Liver (tissue), 8 donors: ENCODE measurements at regions not wholly inside any gene's neighbourhood (a gene's known extent, or its start where the extent isn't known, plus 50 kb on each side); places are given as distances from the start of the nearest gene placed in this dataset.
"Not testable (repeated sequence)": the region's sequence is repeated elsewhere in the genome, so short reads cannot be mapped to it uniquely, and the experiment has no call there.

Experiments used
- DNase-seq: peaks from one replicate; pipeline ENCODE4 v3.0.0-alpha.2; 2017; ENCODE audit warnings: low spot score
- H3K27ac ChIP-seq, 2 donors: one replicate each; pipeline ENCODE4 v1.7.0; 2013; ENCODE audit warnings: inconsistent platforms in 2 of 2, low read length in 2 of 2, control low read depth in 1 of 2, low read depth in 1 of 2, mild to moderate bottlenecking in 1 of 2
- H3K27me3 ChIP-seq, 4 donors: one replicate each; pipeline versions ENCODE4 v1.6.1 to v1.7.0; 2013; ENCODE audit warnings: low read length in 3 of 4, inconsistent platforms in 1 of 4, mild to moderate bottlenecking in 1 of 4, moderate library complexity in 1 of 4; ENCODE audit not compliant: control insufficient read depth in 4 of 4, insufficient read depth in 4 of 4
- H3K36me3 ChIP-seq, 4 donors: one replicate each; pipeline versions ENCODE4 v1.6.1 to v1.7.0; 2013; ENCODE audit warnings: low read length in 3 of 4, mild to moderate bottlenecking in 3 of 4, low read depth in 1 of 4, moderate library complexity in 1 of 4; ENCODE audit not compliant: control insufficient read depth in 4 of 4, insufficient read depth in 3 of 4
- H3K4me1 ChIP-seq, 4 donors: one replicate each; pipeline versions ENCODE4 v1.6.1 to v1.7.0; 2013; ENCODE audit warnings: low read length in 3 of 4, mild to moderate bottlenecking in 3 of 4, moderate library complexity in 1 of 4; ENCODE audit not compliant: control insufficient read depth in 4 of 4, insufficient read depth in 4 of 4
- H3K4me3 ChIP-seq, 3 donors: one replicate each; pipeline versions ENCODE4 v1.6.1 to v1.7.0; 2013; ENCODE audit warnings: low read length in 3 of 3, control low read depth in 1 of 3, low read depth in 1 of 3, mild to moderate bottlenecking in 1 of 3
- H3K9ac ChIP-seq, 2 donors: one replicate each; pipeline ENCODE4 v1.7.0; 2013; ENCODE audit warnings: low read length in 2 of 2, mild to moderate bottlenecking in 2 of 2, moderate library complexity in 2 of 2, control low read depth in 1 of 2, low read depth in 1 of 2
- H3K9me3 ChIP-seq, 4 donors: one replicate each; pipeline versions ENCODE4 v1.6.1 to v1.7.0; 2013; ENCODE audit warnings: low read length in 3 of 4; ENCODE audit not compliant: control insufficient read depth in 4 of 4
- GABPA ChIP-seq, 2 donors: IDR thresholded peaks in 1 of 2; conservative IDR thresholded peaks in 1 of 2; 2 replicates each; pipeline ENCODE4 v1.6.1; 2016; ENCODE audit warnings: antibody characterized with exemption in 2 of 2, mild to moderate bottlenecking in 1 of 2, moderate library complexity in 1 of 2
- NR2F2 ChIP-seq: IDR thresholded peaks from 2 replicates; pipeline ENCODE4 v1.6.1; 2016; ENCODE audit warnings: antibody characterized with exemption
- RAD21 ChIP-seq, 2 donors: IDR thresholded peaks; 2 replicates each; pipeline ENCODE4 v1.6.1; 2016; ENCODE audit warnings: antibody characterized with exemption in 2 of 2, mild to moderate bottlenecking in 2 of 2
- REST ChIP-seq: IDR thresholded peaks from 2 replicates; pipeline ENCODE4 v1.6.1; 2016; ENCODE audit warnings: antibody characterized with exemption, mild to moderate bottlenecking
- TAF1 ChIP-seq: conservative IDR thresholded peaks from 2 replicates; pipeline ENCODE4 v1.6.1; 2016; ENCODE audit warnings: antibody characterized with exemption, mild to moderate bottlenecking
- ZBTB33 ChIP-seq: IDR thresholded peaks from 2 replicates; pipeline ENCODE4 v1.6.1; 2016; ENCODE audit warnings: antibody characterized with exemption
- WGBS: extraction: QIAGEN DNeasy Blood & Tissue Kit; methylation state at CpG from one replicate; pipeline ENCODE4 v1.1.7; 2013; 5-methylcytosine and 5-hydroxymethylcytosine counted together
- TF ChIP-seq, protein P1 (sequence below): fragments of 150-350 bp; IDR thresholded peaks from 2 replicates; pipeline ENCODE4 v1.5.1; 2017; ENCODE audit warnings: improper control_type of control experiment, low read depth, low read length; ENCODE audit not compliant: missing input control
- donor health status: healthy.
- donor health status: healthy.
- donor health status: healthy.
- donor health status: healthy.
- donor health status: healthy.

DNA sequence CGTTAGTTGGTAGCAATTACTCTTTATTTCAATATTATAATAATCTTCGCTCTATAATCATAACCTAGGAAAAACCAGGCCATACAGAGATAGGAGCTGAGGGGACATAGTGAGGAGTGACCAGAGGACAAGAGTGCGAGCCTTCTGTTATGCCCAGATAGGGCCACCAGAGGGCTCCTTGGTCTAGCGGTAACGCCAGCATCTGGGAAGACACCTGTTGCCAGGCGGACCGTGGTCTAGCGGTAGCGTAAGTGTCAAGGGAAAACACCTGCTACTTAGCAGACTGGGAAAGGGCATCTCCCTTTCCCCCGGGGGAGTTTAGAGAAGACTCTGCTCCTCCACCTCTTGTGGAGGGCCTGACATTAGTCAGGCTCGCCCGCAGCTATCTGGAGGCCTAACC lies 1395.1 kb downstream of the ADGRL3 start:
- H3K27ac ChIP-seq, H3K27me3 ChIP-seq, DNase-seq, H3K36me3 ChIP-seq, H3K9ac ChIP-seq, H3K9me3 ChIP-seq, H3K4me1 ChIP-seq, H3K4me3 ChIP-seq: not testable (repeated sequence)
- WGBS, result 55% methylated on average over 12 of the region's 12 CpGs
- TF ChIP-seq, protein P1, sequence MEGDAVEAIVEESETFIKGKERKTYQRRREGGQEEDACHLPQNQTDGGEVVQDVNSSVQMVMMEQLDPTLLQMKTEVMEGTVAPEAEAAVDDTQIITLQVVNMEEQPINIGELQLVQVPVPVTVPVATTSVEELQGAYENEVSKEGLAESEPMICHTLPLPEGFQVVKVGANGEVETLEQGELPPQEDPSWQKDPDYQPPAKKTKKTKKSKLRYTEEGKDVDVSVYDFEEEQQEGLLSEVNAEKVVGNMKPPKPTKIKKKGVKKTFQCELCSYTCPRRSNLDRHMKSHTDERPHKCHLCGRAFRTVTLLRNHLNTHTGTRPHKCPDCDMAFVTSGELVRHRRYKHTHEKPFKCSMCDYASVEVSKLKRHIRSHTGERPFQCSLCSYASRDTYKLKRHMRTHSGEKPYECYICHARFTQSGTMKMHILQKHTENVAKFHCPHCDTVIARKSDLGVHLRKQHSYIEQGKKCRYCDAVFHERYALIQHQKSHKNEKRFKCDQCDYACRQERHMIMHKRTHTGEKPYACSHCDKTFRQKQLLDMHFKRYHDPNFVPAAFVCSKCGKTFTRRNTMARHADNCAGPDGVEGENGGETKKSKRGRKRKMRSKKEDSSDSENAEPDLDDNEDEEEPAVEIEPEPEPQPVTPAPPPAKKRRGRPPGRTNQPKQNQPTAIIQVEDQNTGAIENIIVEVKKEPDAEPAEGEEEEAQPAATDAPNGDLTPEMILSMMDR, result peak; percentile 22
- TF ChIP-seq RAD21 (IDR thresholded peaks at IDR 0.05), result peak; percentile 39 to 59

GRCh38 chr4:62591756-62592155 lies 1391.6 kb downstream of the ADGRL3 start:
- no peak overlapping the region for H3K9ac ChIP-seq
- 77% methylated on average over 2 of the region's 2 CpGs for WGBS
- no peaks in the 10 kb centered on the region for H3K36me3 ChIP-seq
- H3K27ac ChIP-seq, result no peak overlapping the region
- TF ChIP-seq REST, result no peak
- peaks cover 0 to 2% (median 0%) of the 10 kb centered on the region in 4 donors for H3K9me3 ChIP-seq
- H3K4me3 ChIP-seq, result no peak overlapping the region
- DNase-seq, result no peak
- H3K4me1 ChIP-seq, result no peaks in the 10 kb centered on the region
- no peaks in the 10 kb centered on the region for H3K27me3 ChIP-seq

GRCh38 chr4:62588671-62589070 lies 1388.5 kb downstream of the ADGRL3 start:
- TF ChIP-seq, protein P1, result no peak
- no peak for TF ChIP-seq TAF1
- TF ChIP-seq ZBTB33, result no peak
- no peak for TF ChIP-seq GABPA (IDR thresholded peaks at IDR 0.05 in 1 of 2, conservative IDR thresholded peaks at IDR 0.05 in 1 of 2)
- TF ChIP-seq NR2F2, result no peak
- no peaks in the 10 kb centered on the region for H3K4me1 ChIP-seq
- H3K9me3 ChIP-seq, result peaks cover 0 to 2% (median 0%) of the 10 kb centered on the region in 4 donors
- H3K4me3 ChIP-seq, result no peak overlapping the region
- no peaks in the 10 kb centered on the region for H3K36me3 ChIP-seq
- no peak overlapping the region for H3K9ac ChIP-seq
- H3K27ac ChIP-seq, result no peak overlapping the region
- DNase-seq, result no peak
- WGBS, result 81% methylated on average over 1 of the region's 1 CpG
- no peaks in the 10 kb centered on the region for H3K27me3 ChIP-seq
